Esophagus muscularis mucosa (tissue), 3 donors: ENCODE measurements at regions not wholly inside any gene's neighbourhood (a gene's known extent, or its start where the extent isn't known, plus 50 kb on each side); places are given as distances from the start of the nearest gene placed in this dataset.

ENCODE experiments used
- POLR2A ChIP-seq: fragments of 450-650 bp; IDR thresholded peaks from one replicate; pipeline ENCODE4 v1.6.1; 2017; ENCODE audit warnings: antibody characterized with exemption, moderate library complexity, mild to moderate bottlenecking, low read depth
- POLR2AphosphoS5 ChIP-seq, 2 donors: sonication (generic); formaldehyde crosslinking; IDR thresholded peaks; one replicate each; pipeline ENCODE4 v1.6.1; 2017; ENCODE audit warnings: antibody characterized with exemption in 2 of 2
- TF ChIP-seq, protein P1 (sequence below), 3 experiments: fragments of 200-600 bp in 2 of 3; fragments of 450-650 bp in 1 of 3; sonication (generic) in 2 of 3; IDR thresholded peaks; one replicate each; pipeline ENCODE4 v1.5.1; 2017 to 2019; ENCODE audit warnings: antibody characterized with exemption in 3 of 3, mild to moderate bottlenecking in 2 of 3, moderate library complexity in 1 of 3

DNA sequence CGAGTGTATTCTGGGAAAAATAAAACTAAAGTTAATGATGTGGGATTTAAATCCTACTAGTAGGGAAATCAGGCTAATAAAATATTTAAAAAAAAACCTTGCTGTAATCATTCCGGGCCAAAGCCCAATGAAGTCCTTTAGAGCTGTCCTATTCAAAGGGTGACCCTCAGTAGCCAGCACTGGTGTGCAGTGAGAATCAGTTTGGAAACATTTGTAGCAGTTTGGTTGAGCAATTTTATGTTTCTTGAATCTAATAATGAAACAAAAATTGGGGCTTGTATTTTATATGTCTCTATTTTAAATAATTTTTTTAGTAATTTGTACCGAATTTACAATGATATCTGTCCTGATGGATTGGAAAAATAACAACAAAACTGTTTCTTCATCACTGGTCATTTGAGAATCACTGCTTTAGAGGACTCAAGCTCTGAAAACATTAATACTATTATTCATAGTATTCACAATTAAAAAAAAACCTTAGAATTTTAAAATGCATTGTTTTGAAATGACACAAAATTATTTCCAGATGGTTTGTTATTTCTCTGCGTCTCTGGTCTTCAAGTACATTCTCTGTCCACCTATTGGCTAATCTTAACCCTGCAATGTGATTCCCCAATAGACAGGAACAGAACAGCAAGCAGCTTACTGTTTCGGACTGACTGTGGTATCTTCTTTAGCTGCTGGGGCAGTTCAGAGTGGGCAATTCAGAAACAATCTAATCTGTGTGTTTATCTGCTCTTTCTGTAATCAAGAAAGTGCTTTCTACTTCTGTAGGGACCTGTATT, 71.2 kb downstream of the OTOL1 start:
- TF ChIP-seq, protein P1, sequence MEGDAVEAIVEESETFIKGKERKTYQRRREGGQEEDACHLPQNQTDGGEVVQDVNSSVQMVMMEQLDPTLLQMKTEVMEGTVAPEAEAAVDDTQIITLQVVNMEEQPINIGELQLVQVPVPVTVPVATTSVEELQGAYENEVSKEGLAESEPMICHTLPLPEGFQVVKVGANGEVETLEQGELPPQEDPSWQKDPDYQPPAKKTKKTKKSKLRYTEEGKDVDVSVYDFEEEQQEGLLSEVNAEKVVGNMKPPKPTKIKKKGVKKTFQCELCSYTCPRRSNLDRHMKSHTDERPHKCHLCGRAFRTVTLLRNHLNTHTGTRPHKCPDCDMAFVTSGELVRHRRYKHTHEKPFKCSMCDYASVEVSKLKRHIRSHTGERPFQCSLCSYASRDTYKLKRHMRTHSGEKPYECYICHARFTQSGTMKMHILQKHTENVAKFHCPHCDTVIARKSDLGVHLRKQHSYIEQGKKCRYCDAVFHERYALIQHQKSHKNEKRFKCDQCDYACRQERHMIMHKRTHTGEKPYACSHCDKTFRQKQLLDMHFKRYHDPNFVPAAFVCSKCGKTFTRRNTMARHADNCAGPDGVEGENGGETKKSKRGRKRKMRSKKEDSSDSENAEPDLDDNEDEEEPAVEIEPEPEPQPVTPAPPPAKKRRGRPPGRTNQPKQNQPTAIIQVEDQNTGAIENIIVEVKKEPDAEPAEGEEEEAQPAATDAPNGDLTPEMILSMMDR (IDR thresholded peaks at IDR 0.05) = no peak
- TF ChIP-seq POLR2A (no peak), POLR2AphosphoS5 (IDR thresholded peaks at IDR 0.05) (no peak)
